ENCODE measurements at regions not wholly inside any gene's neighbourhood (a gene's known extent, or its start where the extent isn't known, plus 50 kb on each side); places are given as distances from the start of the nearest gene placed in this dataset.

GRCh38 chr9:88076286-88077070 lies 61.8 kb downstream of the SPATA31C2 start:
- peaks cover 31 to 38% of the 10 kb centered on the region in 2 experiments for H3K4me1 Mint-ChIP-seq
- Histone ChIP-seq H3K4me1 (ENCODE audit: insufficient read depth, low read length) (no peaks in the 10 kb centered on the region; the same call in 1 of the 2 replicates), H2BK5ac (ENCODE audit: insufficient read length, low read length) (no peak overlapping the region), H2BK120ac (ENCODE audit: low read depth, low read length, poor library complexity, severe bottlenecking) (no peak overlapping the region), H3K4me2 (ENCODE audit: insufficient read depth, insufficient read length, low read length) (peak overlapping the region; percentile 52), H3K27ac (ENCODE audit: insufficient read length, low read depth, low read length) (no peak overlapping the region), H4K5ac (ENCODE audit: insufficient read length, low read depth, low read length) (no peak overlapping the region), H2AFZ (ENCODE audit: low read length) (no peak overlapping the region), H3K9ac (ENCODE audit: extremely low read depth, insufficient read length, low read length) (peak overlapping the region; percentile 2), H2BK15ac (ENCODE audit: low read depth, low read length) (no peak overlapping the region), H3K4ac (ENCODE audit: low read depth, low read length) (no peak overlapping the region), H2AK5ac (ENCODE audit: insufficient read length, low read length) (no peak overlapping the region), H2BK20ac (ENCODE audit: low read depth, low read length, poor library complexity, severe bottlenecking) (no peak overlapping the region), H3K23ac (ENCODE audit: insufficient read length, low read depth, low read length) (no peak overlapping the region), H3K79me1 (ENCODE audit: insufficient read depth, low read depth, low read length, poor library complexity, severe bottlenecking) (no peaks in the 10 kb centered on the region), H3K14ac (ENCODE audit: insufficient read depth, low read length) (peak overlapping the region; percentile 74), H3K56ac (ENCODE audit: insufficient read length, low read depth, low read length) (no peak overlapping the region), H4K20me1 (ENCODE audit: control insufficient read depth, insufficient read depth, insufficient read length) (no peaks in the 10 kb centered on the region), H2BK12ac (ENCODE audit: insufficient read length, low read depth, low read length) (no peak overlapping the region), H3K18ac (ENCODE audit: insufficient read length, low read depth, low read length) (peak overlapping the region; percentile 79), H4K91ac (ENCODE audit: insufficient read length, low read depth, low read length) (no peak overlapping the region), H4K8ac (replicated peaks; ENCODE audit: insufficient read length, low read depth, low read length) (no peak overlapping the region), H3K9me3 (ENCODE audit: control insufficient read depth, low read depth, low read length) (no peaks in the 10 kb centered on the region), H3K23me2 (ENCODE audit: insufficient read length, low read depth, low read length, poor library complexity, severe bottlenecking) (peaks cover 13% of the 10 kb centered on the region), H3T11ph (ENCODE audit: low read length) (no peak overlapping the region), H3K27me3 (ENCODE audit: insufficient read depth, low read length) (peaks cover 3% of the 10 kb centered on the region; the same call in 1 of the 2 replicates), H3K79me2 (ENCODE audit: insufficient read depth, low read length) (no peaks in the 10 kb centered on the region)
- H3K36me3 Mint-ChIP-seq (ENCODE audit: insufficient read depth in 1 of 3, low read depth in 3 of 3): peaks cover 0 to 12% (median 5%) of the 10 kb centered on the region in 3 experiments; a peak in 2 of 7 replicates
- H3K4me3 Mint-ChIP-seq: peak overlapping the region; percentile 74 to 77
- peaks cover 0 to 13% of the 10 kb centered on the region in 2 experiments; a peak in 4 of 5 replicates for H3K9me3 Mint-ChIP-seq
- WGBS (ENCODE audit: extremely low coverage, insufficient read length, low lambda C conversion rate): no CpG with 5 or more reads among the region's 57 CpGs
- TF ChIP-seq, protein P1, sequence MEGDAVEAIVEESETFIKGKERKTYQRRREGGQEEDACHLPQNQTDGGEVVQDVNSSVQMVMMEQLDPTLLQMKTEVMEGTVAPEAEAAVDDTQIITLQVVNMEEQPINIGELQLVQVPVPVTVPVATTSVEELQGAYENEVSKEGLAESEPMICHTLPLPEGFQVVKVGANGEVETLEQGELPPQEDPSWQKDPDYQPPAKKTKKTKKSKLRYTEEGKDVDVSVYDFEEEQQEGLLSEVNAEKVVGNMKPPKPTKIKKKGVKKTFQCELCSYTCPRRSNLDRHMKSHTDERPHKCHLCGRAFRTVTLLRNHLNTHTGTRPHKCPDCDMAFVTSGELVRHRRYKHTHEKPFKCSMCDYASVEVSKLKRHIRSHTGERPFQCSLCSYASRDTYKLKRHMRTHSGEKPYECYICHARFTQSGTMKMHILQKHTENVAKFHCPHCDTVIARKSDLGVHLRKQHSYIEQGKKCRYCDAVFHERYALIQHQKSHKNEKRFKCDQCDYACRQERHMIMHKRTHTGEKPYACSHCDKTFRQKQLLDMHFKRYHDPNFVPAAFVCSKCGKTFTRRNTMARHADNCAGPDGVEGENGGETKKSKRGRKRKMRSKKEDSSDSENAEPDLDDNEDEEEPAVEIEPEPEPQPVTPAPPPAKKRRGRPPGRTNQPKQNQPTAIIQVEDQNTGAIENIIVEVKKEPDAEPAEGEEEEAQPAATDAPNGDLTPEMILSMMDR (conservative IDR thresholded peaks at IDR 0.05): peak; percentile 11; the same call in 2 of the 3 replicates
- peaks cover 48% of the 10 kb centered on the region for H3K27me3 Mint-ChIP-seq (ENCODE audit: low read depth)
- H3K27ac Mint-ChIP-seq: peak overlapping the region in 1 of 3 experiments; percentile 76; a peak in 2 of 7 replicates
- DNase-seq: peak; percentile 79
